Activated B cell treated with CpG ODN at 0.5 μM for 24 hours (primary cell): ENCODE measurements at regions not wholly inside any gene's neighbourhood (a gene's known extent, or its start where the extent isn't known, plus 50 kb on each side); places are given as distances from the start of the nearest gene placed in this dataset.

Experiments
- ATAC-seq: fragments of 200-7000 bp; cut with Tn5 transposase; one replicate; pipeline ENCODE4 v1.10.0; 2021; ENCODE audit warnings: low read depth, mild to moderate bottlenecking, moderate library complexity
- CTCF ChIA-PET: fragments of 350-600 bp; sonication (Branson Sonifier 250); formaldehyde crosslinking; loops from one replicate; lab custom pipeline; 2021; ENCODE audit warnings: antibody characterized with exemption; lab: Charles Lee
- POLR2A ChIA-PET: fragments of 350-600 bp; sonication (Branson Sonifier 250); formaldehyde crosslinking; loops from one replicate; lab custom pipeline; 2021; ENCODE audit warnings: antibody characterized with exemption; lab: Charles Lee
- DNase-seq: peaks from one replicate; pipeline ENCODE4 v3.0.0; 2022
- H3K27ac Mint-ChIP-seq: one replicate; pipeline ENCODE4 v1.8.0; 2020; ENCODE audit warnings: mixed read lengths
- H3K27me3 Mint-ChIP-seq: one replicate; pipeline ENCODE4 v1.8.0; 2021; ENCODE audit warnings: mixed read lengths
- H3K36me3 Mint-ChIP-seq: one replicate; pipeline ENCODE4 v1.8.0; 2021; ENCODE audit warnings: low read depth, mixed read lengths
- H3K4me1 Mint-ChIP-seq: one replicate; pipeline ENCODE4 v1.8.0; 2021; ENCODE audit warnings: mixed read lengths
- H3K4me3 Mint-ChIP-seq: one replicate; pipeline ENCODE4 v1.8.0; 2020; ENCODE audit warnings: mild to moderate bottlenecking, mixed read lengths
- H3K9me3 Mint-ChIP-seq: one replicate; pipeline ENCODE4 v1.8.0; 2020; ENCODE audit warnings: mixed read lengths
- intact Hi-C: fragments of 100-400 bp; cut with micrococcal nuclease; formaldehyde crosslinking; loops from one replicate; pipeline ENCODE4 v1.15.1; 2024
- TF ChIP-seq, protein P1 (sequence below): fragments of 200-600 bp; IDR thresholded peaks from one replicate; pipeline ENCODE4 v1.8.0; 2022; ENCODE audit warnings: antibody characterized with exemption, mild to moderate bottlenecking

DNA sequence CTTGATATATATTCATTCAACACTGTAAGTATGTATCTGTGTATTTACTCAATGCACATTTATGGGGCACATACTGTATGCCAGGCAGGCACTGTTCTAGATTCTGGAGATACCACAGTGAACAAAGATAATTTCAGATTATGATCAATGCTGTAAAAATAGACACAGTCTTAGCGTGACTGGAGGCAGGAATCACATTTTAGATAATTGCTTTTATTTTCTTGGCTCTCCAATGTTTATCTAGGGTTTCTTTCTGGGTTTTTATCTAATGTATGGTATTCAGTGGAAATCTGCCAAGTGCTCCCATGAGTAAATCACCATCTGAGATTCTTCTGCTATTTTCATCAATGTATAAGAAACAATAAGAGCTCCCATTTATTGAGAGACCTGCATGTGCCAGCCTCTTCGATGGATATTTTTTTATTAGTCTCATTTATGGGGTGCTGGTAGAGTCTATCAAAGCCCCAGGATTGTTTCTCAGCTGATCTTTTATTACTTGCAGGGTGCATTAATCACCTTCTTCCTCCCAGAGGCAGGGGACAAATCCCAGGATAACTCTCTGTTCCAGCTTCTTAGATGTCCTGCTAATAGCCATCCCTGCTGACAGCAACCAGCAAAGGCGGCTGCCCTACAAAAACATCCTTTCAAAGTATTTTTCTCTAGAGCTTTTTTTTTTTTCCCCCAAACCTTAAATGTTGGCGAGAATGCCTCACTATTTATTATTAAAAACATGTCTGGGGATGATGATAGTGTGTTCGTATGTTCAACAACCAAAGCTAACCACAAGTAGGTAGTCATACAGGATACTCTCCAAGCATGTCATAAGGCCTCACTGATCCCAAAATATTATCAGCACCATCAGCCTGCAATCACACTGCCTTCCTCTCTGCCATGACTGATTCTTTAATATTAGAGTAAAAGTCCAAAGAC is 331.0 kb upstream of the RASGRP1 start:
- CTCF ChIA-PET, result no interaction called here
- no peak overlapping the region for H3K4me3 Mint-ChIP-seq

DNA sequence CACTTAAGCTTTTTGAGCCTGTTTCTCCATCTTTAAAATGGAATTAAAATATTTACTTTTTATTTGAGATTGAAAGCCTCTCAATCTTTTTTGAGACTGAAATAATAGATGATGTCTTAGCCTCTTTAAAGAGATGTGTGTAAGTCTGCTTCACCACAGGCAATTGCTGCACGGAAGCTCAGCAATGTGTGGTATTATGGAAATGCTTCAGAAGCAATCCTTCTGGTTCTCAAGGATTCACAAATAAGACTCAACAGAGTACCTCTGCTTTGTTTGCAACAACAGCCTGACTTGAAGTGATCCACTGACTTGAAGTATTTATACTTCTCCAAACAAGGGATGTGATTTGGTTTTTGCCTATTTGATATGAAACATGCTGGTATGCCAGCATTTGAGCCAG is 332.0 kb upstream of the RASGRP1 start:
- Mint-ChIP-seq H3K4me1 (no peaks in the 10 kb centered on the region), H3K4me3 (no peak overlapping the region), H3K9me3 (peaks cover 4% of the 10 kb centered on the region), H3K36me3 (no peaks in the 10 kb centered on the region), H3K27me3 (no peaks in the 10 kb centered on the region), H3K27ac (no peak overlapping the region)
- intact Hi-C loops, result no loop called here
- TF ChIP-seq, protein P1, sequence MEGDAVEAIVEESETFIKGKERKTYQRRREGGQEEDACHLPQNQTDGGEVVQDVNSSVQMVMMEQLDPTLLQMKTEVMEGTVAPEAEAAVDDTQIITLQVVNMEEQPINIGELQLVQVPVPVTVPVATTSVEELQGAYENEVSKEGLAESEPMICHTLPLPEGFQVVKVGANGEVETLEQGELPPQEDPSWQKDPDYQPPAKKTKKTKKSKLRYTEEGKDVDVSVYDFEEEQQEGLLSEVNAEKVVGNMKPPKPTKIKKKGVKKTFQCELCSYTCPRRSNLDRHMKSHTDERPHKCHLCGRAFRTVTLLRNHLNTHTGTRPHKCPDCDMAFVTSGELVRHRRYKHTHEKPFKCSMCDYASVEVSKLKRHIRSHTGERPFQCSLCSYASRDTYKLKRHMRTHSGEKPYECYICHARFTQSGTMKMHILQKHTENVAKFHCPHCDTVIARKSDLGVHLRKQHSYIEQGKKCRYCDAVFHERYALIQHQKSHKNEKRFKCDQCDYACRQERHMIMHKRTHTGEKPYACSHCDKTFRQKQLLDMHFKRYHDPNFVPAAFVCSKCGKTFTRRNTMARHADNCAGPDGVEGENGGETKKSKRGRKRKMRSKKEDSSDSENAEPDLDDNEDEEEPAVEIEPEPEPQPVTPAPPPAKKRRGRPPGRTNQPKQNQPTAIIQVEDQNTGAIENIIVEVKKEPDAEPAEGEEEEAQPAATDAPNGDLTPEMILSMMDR, result no peak
- DNase-seq (no peak), ATAC-seq (no peak)
- ChIA-PET CTCF (no interaction called here), POLR2A (no interaction called here)

More for the DNA sequence above, 331.0 kb upstream of the RASGRP1 start:
- Mint-ChIP-seq H3K27ac (no peak overlapping the region), H3K4me1 (no peaks in the 10 kb centered on the region), H3K36me3 (no peaks in the 10 kb centered on the region), H3K27me3 (no peaks in the 10 kb centered on the region), H3K9me3 (peaks cover 4% of the 10 kb centered on the region)
- POLR2A ChIA-PET, result no interaction called here
- ATAC-seq (no peak), DNase-seq (no peak)
- intact Hi-C loops, result no loop called here
- TF ChIP-seq, protein P1, result no peak

DNA sequence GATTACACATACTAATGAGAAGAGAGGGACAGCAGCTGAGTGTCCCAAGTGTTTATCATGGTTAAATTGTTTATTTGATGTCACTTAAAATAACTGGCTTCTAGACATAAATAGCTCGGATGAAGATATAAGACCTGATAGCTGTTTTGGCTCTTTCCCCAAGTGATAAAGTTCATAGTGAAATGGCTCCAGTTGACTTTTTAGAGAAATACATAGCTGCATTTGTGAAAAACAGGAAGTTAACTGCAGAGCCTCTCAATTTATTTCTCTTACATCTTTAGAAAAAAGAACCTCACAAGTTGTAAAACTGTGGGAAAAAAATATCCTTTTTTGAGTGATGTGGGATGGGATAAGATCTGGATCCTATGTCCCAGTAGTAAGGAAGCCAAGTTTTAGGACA is 332.9 kb upstream of the RASGRP1 start:
- H3K9me3 Mint-ChIP-seq, result no peaks in the 10 kb centered on the region
- TF ChIP-seq, protein P1, result no peak

DNA sequence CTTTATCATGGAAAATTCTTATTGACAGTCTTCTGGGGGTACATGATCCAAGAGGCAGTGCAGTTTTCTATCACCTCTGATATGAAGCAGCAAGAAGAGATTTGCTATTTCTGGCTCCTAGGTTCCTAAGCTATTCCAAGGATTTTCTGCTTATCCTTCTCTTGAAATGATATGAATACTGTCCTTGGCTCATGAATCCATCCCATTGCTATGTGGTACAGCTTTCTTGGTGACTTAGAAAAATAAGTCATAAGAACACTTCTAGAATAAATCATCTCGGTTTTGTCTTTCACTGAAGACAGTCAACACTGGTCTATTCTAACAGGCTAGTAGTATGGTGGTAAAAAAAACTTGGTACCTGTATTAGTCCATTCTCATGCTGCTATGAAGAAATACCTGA is 333.6 kb upstream of the RASGRP1 start:
- Mint-ChIP-seq H3K27ac (no peak overlapping the region), H3K36me3 (no peaks in the 10 kb centered on the region), H3K9me3 (no peaks in the 10 kb centered on the region), H3K4me3 (no peak overlapping the region), H3K27me3 (no peaks in the 10 kb centered on the region), H3K4me1 (no peaks in the 10 kb centered on the region)
- CTCF ChIA-PET, result no interaction called here
- TF ChIP-seq, protein P1, result no peak
- ATAC-seq (no peak), DNase-seq (no peak)
- POLR2A ChIA-PET, result no interaction called here
- intact Hi-C loops, result no loop called here

More for the DNA sequence above, 332.9 kb upstream of the RASGRP1 start:
- Mint-ChIP-seq H3K4me1 (no peaks in the 10 kb centered on the region), H3K4me3 (no peak overlapping the region), H3K27ac (no peak overlapping the region), H3K27me3 (no peaks in the 10 kb centered on the region), H3K36me3 (no peaks in the 10 kb centered on the region)
- ChIA-PET POLR2A (no interaction called here), CTCF (no interaction called here)
- ATAC-seq, result no peak
- no peak for DNase-seq
- intact Hi-C loops, result no loop called here

DNA sequence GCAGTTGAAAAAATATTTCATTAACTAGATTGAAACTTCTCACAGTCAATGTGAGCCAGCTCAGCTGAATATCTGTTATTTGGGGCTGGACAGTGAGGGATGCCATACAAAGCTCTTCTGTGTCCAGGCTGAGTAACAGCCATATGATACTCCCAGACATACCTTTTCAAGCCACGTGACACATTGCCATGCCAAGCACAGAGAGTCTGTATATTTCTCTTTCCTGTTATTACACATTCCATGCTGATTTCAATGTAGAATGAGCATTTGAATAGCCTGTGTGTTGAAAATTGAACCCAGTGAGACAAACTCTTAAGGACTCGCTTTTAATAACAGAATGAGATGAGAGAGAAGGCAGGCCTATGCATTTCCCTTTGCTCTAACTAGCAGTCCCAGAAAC is 334.7 kb upstream of the RASGRP1 start:
- TF ChIP-seq, protein P1, result no peak
- H3K36me3 Mint-ChIP-seq, result no peaks in the 10 kb centered on the region
- intact Hi-C loops, result no loop called here
- CTCF ChIA-PET, result no interaction called here
- ATAC-seq, result no peak
- H3K4me1 Mint-ChIP-seq, result no peaks in the 10 kb centered on the region
- POLR2A ChIA-PET, result no interaction called here
- DNase-seq, result no peak
- H3K27ac Mint-ChIP-seq, result no peak overlapping the region
- no peak overlapping the region for H3K4me3 Mint-ChIP-seq
- H3K9me3 Mint-ChIP-seq, result peaks cover 2% of the 10 kb centered on the region
- no peaks in the 10 kb centered on the region for H3K27me3 Mint-ChIP-seq
